ENCODE measurements at regions not wholly inside any gene's neighbourhood (a gene's known extent, or its start where the extent isn't known, plus 50 kb on each side); places are given as distances from the start of the nearest gene placed in this dataset.

GRCh38 chr6:14373648-14374437 lies 256.3 kb downstream of the CD83 start:
- TF ChIP-seq CTCF (conservative IDR thresholded peaks at IDR 0.05; ENCODE audit: low read depth, low read length) = no peak
- no peak overlapping the region for H3K4me3 ChIP-seq (ENCODE audit: low read depth, low read length)
- DNase-seq (ENCODE audit: low read depth) = no peak

DNA sequence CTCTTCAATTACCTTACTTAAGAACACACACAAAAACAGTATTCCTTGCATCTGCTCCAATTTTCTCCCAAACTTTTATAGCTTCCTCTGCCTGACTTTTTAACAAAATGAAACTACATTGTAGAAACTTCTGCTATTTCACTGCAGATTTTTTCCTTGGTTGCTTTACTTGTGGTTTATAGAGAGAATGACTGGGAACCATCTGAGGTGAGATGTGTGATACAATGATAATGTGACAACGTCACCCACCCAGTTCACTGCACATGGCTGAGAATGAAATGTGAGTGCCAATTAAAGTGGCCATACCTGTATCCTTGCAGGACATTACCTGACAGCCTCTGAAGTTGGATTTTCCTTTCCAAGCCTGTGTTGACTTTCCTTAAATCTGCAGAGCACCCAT lies 258.4 kb downstream of the CD83 start:
- no peak overlapping the region for H3K4me3 ChIP-seq (ENCODE audit: low read depth, low read length)
- TF ChIP-seq CTCF (conservative IDR thresholded peaks at IDR 0.05; ENCODE audit: low read depth, low read length) = no peak
- DNase-seq (ENCODE audit: low read depth) = no peak

GRCh38 chr6:14379568-14379967 lies 262.0 kb downstream of the CD83 start:
- H3K4me3 ChIP-seq (ENCODE audit: low read depth, low read length) = no peak overlapping the region
- TF ChIP-seq CTCF (conservative IDR thresholded peaks at IDR 0.05; ENCODE audit: low read depth, low read length) = no peak
- DNase-seq (ENCODE audit: low read depth) = no peak

DNA sequence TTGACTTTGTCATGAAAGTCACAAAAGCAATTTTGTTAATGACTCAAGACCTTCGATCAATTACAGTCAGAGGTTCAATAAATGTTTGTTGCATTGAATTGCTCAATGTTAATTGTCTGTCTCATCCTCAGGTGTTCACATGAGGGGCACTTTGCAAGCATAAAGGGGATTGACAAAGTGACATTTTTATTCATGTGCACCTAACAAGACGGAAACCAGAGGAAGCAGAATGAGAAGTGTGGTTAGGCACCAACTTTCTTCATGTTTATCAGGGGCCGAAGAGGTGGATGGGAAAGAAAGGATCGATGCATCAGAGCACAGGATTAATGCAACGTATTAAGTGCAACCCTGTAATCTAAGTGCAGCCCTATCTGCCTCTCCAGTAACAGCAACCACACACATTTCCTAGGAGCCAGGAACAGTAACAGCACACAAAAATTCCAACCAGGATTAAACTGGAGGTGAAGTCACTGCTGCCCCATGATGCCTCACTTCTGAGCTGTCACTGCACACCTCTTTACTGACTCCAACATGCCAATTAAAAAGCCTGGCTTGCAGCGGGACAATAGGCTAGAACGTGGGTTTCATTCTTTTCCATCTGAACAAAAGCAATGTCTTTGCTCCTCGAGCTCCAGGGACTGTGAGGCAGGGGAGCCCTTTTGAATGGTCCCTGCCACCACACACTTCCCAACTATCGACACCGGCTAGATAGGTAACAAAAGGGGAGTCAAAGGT lies 262.7 kb downstream of the CD83 start:
- no peak overlapping the region for H3K4me3 ChIP-seq (ENCODE audit: low read depth, low read length)
- DNase-seq (ENCODE audit: low read depth) = no peak
- TF ChIP-seq CTCF (conservative IDR thresholded peaks at IDR 0.05; ENCODE audit: low read depth, low read length) = no peak

- H3K4me3 ChIP-seq (ENCODE audit: low read depth, low read length) = no peak overlapping the region
- DNase-seq (ENCODE audit: low read depth) = no peak
- no peak for TF ChIP-seq CTCF (conservative IDR thresholded peaks at IDR 0.05; ENCODE audit: low read depth, low read length)
These were observed 263.6 kb downstream of the CD83 start for GRCh38 chr6:14380901-14381828.

- DNase-seq (ENCODE audit: low read depth) = no peak
- no peak for TF ChIP-seq CTCF (conservative IDR thresholded peaks at IDR 0.05; ENCODE audit: low read depth, low read length)
- H3K4me3 ChIP-seq (ENCODE audit: low read depth, low read length) = no peak overlapping the region
These were observed 264.5 kb downstream of the CD83 start for GRCh38 chr6:14381829-14382677.

Data from epithelial cell of proximal tubule (primary cell).